OCI-LY1 (cell line): ENCODE measurements at regions not wholly inside any gene's neighbourhood (a gene's known extent, or its start where the extent isn't known, plus 50 kb on each side); places are given as distances from the start of the nearest gene placed in this dataset.

Source experiments
- CTCF ChIP-seq: fragments of 200-600 bp; sonication (generic), shearing (Covaris generic); IDR thresholded peaks from 2 replicates; pipeline ENCODE4 v1.5.1; 2017; ENCODE audit warnings: mild to moderate bottlenecking, antibody characterized with exemption, low read length, moderate library complexity, mixed read lengths
- EZH2 ChIP-seq: fragments of 200-600 bp; sonication (generic), shearing (Covaris generic); IDR thresholded peaks from 2 replicates; pipeline ENCODE4 v1.8.0; 2017; ENCODE audit warnings: borderline replicate concordance, mixed run types, mild to moderate bottlenecking, antibody characterized with exemption, low read length, moderate library complexity, mixed read lengths

- TF ChIP-seq CTCF (no peak), EZH2 (no peak)
Measured at GRCh38 chr6:68158256-68158655, 476.8 kb upstream of the ADGRB3 start.
